Liver (tissue), 3 donors: ENCODE measurements at regions not wholly inside any gene's neighbourhood (a gene's known extent, or its start where the extent isn't known, plus 50 kb on each side); places are given as distances from the start of the nearest gene placed in this dataset.

ENCODE experiments used
- ATF3 ChIP-seq: IDR thresholded peaks from 2 replicates; pipeline ENCODE4 v1.6.1; 2016; ENCODE audit warnings: antibody characterized with exemption
- EGR1 ChIP-seq, 2 donors: IDR thresholded peaks; 2 replicates each; pipeline ENCODE4 v1.6.1; 2016 to 2018; ENCODE audit warnings: antibody characterized with exemption in 2 of 2, low read depth in 2 of 2
- FOXA1 ChIP-seq: IDR thresholded peaks from 2 replicates; pipeline ENCODE4 v1.6.1; 2016; ENCODE audit warnings: antibody characterized with exemption
- GABPA ChIP-seq, 2 donors: IDR thresholded peaks in 1 of 2; conservative IDR thresholded peaks in 1 of 2; 2 replicates each; pipeline ENCODE4 v1.6.1; 2016; ENCODE audit warnings: antibody characterized with exemption in 2 of 2, mild to moderate bottlenecking in 1 of 2, moderate library complexity in 1 of 2
- JUND ChIP-seq, 2 donors: IDR thresholded peaks; 2 replicates each; pipeline ENCODE4 v1.6.1; 2016; ENCODE audit warnings: antibody characterized with exemption in 2 of 2
- RAD21 ChIP-seq, 2 donors: IDR thresholded peaks; 2 replicates each; pipeline ENCODE4 v1.6.1; 2016; ENCODE audit warnings: antibody characterized with exemption in 2 of 2, mild to moderate bottlenecking in 2 of 2
- REST ChIP-seq: IDR thresholded peaks from 2 replicates; pipeline ENCODE4 v1.6.1; 2016; ENCODE audit warnings: antibody characterized with exemption, mild to moderate bottlenecking
- RXRA ChIP-seq, 2 donors: IDR thresholded peaks; 2 replicates each; pipeline ENCODE4 v1.6.1; 2017 to 2018; ENCODE audit warnings: antibody characterized with exemption in 2 of 2, mild to moderate bottlenecking in 1 of 2
- SP1 ChIP-seq: IDR thresholded peaks from 2 replicates; pipeline ENCODE4 v1.6.1; 2018; ENCODE audit warnings: antibody characterized with exemption, mild to moderate bottlenecking
- TAF1 ChIP-seq: conservative IDR thresholded peaks from 2 replicates; pipeline ENCODE4 v1.6.1; 2016; ENCODE audit warnings: antibody characterized with exemption, mild to moderate bottlenecking
- ZBTB33 ChIP-seq: IDR thresholded peaks from 2 replicates; pipeline ENCODE4 v1.6.1; 2016; ENCODE audit warnings: antibody characterized with exemption
- TF ChIP-seq, protein P1 (sequence below): fragments of 150-350 bp; IDR thresholded peaks from 2 replicates; pipeline ENCODE4 v1.5.1; 2017; ENCODE audit warnings: improper control_type of control experiment, low read depth, low read length; ENCODE audit not compliant: missing input control
- TF ChIP-seq, protein P2 (sequence below): IDR thresholded peaks from 2 replicates; pipeline ENCODE4 v1.6.1; 2016; ENCODE audit warnings: antibody characterized with exemption
- donor health status: healthy.
- donor health status: healthy.

GRCh38 chr6:67679566-67680296 is 955.4 kb upstream of the ADGRB3 start:
- TF ChIP-seq ATF3 (no peak), EGR1 (IDR thresholded peaks at IDR 0.05; ENCODE audit: low read depth in 2 of 2) (no peak), SP1 (no peak), ZBTB33 (no peak), REST (no peak), FOXA1 (no peak), JUND (IDR thresholded peaks at IDR 0.05) (no peak), RAD21 (IDR thresholded peaks at IDR 0.05) (no peak), TAF1 (no peak), GABPA (IDR thresholded peaks at IDR 0.05 in 1 of 2, conservative IDR thresholded peaks at IDR 0.05 in 1 of 2) (no peak), RXRA (IDR thresholded peaks at IDR 0.05) (no peak)
- TF ChIP-seq, protein P1, sequence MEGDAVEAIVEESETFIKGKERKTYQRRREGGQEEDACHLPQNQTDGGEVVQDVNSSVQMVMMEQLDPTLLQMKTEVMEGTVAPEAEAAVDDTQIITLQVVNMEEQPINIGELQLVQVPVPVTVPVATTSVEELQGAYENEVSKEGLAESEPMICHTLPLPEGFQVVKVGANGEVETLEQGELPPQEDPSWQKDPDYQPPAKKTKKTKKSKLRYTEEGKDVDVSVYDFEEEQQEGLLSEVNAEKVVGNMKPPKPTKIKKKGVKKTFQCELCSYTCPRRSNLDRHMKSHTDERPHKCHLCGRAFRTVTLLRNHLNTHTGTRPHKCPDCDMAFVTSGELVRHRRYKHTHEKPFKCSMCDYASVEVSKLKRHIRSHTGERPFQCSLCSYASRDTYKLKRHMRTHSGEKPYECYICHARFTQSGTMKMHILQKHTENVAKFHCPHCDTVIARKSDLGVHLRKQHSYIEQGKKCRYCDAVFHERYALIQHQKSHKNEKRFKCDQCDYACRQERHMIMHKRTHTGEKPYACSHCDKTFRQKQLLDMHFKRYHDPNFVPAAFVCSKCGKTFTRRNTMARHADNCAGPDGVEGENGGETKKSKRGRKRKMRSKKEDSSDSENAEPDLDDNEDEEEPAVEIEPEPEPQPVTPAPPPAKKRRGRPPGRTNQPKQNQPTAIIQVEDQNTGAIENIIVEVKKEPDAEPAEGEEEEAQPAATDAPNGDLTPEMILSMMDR: no peak
- TF ChIP-seq, protein P2, sequence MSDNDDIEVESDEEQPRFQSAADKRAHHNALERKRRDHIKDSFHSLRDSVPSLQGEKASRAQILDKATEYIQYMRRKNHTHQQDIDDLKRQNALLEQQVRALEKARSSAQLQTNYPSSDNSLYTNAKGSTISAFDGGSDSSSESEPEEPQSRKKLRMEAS: no peak
